NCI-H446 treated with DMSO at 0.1 percent for 48 hours (cell line): ENCODE measurements at regions not wholly inside any gene's neighbourhood (a gene's known extent, or its start where the extent isn't known, plus 50 kb on each side); places are given as distances from the start of the nearest gene placed in this dataset.
"Not testable (repeated sequence)": the region's sequence is repeated elsewhere in the genome, so short reads cannot be mapped to it uniquely, and the experiment has no call there.

Source experiments
- DNase-seq: peaks from one replicate; lab custom pipeline; 2025; lab: John Stamatoyannopoulos, UW

DNA sequence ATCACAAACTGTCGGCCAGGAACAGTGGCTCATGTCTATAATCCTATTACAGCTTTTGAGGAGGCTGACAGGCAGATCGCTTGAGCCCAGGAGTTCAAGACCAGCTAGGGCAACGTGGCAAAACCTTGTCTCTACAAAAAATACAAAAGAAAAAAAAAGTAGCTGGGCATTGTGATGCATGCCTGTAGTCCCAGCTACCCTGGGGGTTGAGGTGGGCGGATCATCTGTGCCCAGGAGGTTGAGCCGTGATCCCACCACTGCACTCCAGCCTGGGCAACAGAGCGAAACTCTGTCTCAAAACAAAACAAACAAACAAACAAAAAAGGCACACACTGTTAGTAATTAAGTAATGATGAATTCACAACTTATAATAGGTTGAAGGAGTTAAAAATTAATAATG, 441.5 kb upstream of the PCDH15 start:
- DNase-seq, result no peak

DNA sequence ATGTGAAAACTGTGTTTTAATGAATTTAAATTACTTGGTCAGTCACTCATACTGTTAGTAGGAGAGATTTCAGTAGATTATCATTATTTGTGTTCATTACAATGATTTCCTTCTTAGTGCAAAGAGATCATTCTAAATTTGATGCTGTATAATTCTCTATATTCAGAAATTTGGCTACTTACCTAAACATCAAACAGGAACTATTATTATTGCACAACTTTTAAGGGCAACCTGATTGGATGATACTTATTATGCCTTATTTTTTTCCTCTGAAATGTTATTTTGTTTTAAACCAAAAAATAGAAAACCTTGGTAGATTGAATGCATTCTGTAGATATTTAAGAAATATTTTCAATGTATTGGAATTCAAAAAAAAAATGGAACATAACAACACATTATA, 436.4 kb upstream of the PCDH15 start:
- no peak for DNase-seq

DNA sequence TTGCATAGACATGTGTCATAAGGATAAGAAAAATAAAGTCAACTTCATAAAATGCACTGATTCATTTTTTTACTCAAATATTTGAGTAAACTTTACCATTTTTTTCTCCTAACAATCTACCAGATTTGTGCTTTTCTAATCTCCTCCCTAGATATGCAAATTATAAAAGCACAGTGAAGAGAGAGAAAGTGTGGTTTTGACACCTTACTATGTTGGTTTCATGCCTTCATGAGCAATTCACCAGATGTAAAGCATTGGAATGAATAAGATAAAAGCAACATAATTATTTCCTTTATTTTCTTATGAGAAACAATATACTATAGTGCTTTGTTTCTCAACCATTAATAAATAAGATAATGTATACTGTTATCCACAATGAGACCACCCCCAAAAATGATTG, 432.5 kb upstream of the PCDH15 start:
- DNase-seq, result no peak

DNA sequence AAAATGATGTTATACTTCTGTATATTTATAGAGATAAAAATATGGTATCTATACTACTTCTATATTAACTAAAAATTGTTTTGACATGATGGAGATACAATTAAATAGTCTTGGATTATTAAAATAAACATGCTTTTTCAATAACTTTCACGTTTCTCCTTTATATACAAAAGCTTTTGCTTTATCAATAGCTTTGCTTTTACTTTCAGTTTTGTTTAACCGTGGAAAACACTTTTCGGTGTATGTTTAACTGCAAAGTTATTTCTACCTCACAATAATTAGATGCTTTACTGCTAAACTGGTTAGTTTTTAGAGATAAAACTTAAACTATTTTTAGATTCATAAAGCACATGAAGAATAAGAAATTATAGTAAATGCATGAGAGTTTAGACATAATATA, 432.1 kb upstream of the PCDH15 start:
- no peak for DNase-seq

DNA sequence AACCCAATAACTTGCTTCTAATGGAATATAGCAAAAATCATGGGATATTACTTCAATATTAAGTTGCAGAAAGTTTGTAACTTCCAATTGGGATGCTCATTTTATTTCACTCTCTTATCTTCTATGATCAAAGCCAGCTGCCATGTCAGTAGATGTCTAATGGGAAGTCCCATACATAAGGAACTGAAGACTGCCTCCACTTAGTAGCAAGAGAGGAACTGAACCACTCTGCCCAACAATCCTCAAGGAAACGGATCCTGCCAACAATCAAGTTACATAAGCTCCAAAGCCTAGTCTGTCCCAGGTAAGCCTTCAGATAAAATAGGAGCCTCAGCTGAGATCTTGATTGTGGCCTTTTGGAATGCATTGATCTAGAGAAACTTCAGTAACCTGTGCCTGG, 431.5 kb upstream of the PCDH15 start:
- DNase-seq, result no peak

DNA sequence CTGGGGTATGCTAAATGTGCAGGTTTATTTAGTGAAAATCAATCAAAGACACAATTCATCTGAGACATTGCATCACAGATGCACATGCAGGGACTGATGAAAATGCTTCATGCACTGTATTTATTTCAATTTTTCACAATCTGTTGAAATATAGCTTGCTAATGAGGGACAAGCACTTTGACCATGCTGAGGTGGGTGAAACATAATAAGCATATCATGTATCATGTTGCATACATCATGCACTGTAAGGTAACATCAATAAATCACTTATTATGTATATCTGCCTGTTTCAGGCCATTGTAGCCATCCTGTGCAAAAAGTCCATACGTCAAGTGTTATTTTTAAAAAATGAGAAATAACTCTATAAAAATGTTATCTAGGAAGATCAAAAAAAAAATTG, 426.9 kb upstream of the PCDH15 start:
- DNase-seq, result no peak

DNA sequence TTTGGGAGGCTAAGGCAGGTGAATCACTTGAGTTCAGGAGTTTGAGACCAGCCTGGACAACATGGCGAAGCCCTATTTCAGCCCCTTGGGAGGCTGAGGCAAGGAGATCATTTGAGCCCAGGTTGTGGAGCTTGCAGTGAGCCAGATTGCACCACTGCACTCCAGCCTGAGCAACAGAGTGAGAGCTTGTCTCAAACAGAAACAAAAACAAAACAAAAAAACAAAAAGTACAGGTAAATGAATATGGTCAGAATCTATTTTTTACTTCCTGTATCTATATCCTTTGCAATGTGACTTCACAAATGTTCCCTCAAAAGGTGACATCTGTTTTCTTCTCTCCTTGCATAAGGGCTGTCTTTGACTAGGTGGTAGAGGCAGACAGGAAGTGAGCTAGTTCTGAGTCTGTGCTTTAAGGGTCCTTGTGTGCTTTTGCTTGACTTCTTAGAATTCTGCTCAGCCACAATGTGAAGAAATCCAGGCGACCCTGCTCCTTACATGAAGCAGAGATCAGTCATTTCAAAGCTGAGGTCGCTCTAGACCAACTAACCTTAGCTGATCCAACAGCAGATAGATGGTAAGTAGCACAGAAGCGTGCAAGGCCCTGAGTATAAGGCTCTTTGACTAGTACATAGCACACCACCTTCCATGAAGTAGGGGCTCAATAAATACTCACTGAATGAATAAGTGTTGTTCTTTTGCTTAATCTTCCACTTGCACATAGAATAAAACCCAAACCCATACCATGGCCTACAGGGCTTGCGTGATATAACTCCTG, 423.2 kb upstream of the PCDH15 start:
- DNase-seq, result no peak

DNA sequence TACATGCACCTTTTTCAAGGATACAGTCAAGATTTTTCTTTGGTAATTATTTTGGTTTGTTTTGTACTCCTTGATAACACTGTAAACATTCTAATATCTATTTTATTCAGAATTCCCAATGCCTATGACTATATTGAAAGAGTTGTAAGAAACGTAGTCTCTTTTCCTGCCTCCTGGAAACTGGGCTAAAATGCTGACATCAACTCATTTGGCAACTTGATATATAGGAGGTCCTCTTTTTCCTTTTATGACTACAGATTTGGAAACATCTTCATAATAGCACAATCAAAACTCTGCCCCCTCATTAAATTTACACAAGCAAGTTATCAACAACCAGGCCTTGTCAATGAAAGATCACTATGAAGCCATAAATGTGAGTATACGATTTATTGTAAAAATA, 422.3 kb upstream of the PCDH15 start:
- no peak for DNase-seq

DNA sequence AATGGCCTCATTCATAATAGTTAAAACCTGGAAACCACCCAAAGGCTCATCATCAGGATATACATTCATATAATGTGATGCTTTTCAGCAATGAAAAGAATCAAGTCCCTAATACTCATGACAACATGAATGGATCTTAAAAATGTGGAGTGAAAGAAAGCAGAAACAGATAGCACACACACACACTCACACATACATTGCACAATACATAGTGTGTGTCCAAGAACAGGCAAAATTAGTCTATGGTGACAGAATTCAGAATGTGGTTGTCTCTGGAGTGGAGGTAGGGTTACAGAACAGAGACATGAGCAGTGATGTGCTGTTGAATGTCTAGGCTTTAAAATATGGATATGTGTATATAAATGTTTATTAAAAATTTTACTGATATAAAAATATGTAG, 419.9 kb upstream of the PCDH15 start:
- DNase-seq, result no peak

DNA sequence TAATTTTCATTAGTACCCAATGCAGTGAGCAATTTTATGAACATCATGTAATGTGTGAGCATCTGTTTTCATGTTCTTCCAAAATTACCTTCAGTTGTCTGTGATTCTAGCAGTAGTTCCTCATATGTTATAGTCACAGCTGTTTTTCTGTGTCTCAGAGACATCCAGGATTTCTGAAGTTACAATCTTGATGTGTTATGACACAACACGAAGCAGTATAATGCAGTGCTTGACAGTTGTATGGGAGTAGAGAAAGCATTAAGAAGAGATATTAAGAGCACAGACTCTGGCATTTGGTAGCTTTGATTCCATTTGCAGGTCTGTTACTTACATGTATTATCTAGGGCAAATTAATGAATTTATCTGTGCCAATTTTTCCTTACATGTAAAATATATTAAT, 414.7 kb upstream of the PCDH15 start:
- DNase-seq, result no peak

DNA sequence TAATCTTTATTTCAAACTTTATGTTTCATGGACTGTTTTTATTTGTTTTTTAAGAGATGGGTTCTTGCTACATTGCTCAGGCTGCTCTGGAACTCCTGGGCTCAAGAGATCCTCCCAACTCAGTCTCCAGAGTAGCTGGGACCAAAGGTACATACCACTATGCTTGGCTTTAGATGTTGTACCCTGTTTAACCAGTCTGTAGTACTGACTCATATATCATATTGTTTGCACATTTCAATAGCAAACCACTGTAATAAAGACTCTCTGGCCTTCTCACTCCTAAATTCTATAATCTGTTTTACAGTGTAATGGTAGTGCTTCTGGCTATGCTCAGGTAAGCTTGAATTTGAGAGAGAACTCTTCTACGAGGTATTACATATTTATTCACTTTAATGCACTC, 413.6 kb upstream of the PCDH15 start:
- no peak for DNase-seq

DNA sequence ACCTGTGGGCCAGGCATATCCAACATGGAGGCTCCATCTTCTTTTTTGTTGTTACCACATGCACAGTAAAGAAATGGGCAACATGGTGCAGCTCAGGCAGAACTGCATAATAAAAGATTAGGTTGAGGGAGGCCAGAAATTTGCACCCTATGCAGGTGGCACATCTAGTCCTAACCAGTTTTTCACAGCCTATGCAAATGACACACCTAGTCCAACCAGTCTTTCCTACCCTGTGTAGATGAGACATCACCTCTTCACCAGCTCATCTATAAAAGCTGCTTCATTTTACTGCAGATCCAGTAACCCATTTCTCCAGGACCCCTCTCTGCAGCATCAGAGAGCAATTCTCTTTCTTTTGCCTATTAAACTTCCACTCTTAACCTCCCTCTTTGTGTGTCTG, 411.0 kb upstream of the PCDH15 start:
- no peak for DNase-seq

DNA sequence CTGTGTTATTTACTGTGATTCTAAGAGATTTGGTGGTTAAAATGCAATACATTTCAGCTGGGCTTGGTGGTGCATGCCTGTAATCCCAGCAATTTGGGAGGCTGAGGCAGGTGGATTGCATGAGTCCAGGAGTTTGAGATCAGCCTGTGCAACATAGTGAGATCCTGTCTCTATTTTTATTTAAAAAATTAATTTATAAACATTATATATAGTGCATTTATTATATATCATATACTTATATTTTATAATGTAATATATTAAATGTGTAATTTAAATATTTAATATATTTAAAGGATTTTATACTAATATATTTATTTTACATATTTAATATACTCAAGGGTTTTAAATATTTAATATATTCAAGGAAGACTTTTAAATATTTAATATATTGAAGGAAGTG, 402.8 kb upstream of the PCDH15 start:
- no peak for DNase-seq

DNA sequence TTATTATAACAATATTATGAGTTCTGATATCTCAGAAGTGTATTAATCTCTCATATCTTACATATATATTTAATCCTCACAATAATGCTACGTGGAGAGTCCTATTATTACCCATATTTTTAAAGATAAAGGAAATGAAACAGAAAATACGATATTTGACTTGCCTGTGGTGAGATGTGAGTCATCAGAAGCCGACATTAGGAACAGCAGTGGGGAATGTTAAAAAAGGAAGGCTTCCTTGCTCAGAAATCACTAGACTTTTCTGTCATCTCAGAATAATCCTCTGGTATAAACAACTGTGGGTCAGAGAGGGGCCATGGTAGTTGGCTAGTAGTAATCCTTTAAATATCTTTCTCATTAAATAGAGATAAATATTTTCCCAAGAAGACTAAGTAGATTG, 402.3 kb upstream of the PCDH15 start:
- DNase-seq, result no peak

DNA sequence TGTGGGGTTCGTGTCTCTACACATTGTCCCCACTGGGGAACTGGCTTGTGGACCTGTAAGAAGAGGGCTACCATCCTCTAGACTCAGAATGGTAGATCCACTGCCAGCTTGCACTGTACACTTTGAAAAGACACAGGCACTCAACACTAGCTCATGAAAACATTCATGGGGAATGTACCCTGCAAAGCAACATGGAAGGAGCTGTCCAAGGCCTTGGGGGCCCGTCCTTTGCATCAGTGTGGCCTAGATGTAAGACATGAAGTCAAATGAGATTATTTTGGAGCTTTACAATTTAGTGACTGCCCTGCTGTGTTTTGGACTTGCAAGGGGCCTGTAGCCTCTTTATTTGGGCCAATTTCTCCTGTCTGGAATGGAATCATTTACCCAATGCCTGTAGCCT, 399.0 kb upstream of the PCDH15 start:
- no peak for DNase-seq

DNA sequence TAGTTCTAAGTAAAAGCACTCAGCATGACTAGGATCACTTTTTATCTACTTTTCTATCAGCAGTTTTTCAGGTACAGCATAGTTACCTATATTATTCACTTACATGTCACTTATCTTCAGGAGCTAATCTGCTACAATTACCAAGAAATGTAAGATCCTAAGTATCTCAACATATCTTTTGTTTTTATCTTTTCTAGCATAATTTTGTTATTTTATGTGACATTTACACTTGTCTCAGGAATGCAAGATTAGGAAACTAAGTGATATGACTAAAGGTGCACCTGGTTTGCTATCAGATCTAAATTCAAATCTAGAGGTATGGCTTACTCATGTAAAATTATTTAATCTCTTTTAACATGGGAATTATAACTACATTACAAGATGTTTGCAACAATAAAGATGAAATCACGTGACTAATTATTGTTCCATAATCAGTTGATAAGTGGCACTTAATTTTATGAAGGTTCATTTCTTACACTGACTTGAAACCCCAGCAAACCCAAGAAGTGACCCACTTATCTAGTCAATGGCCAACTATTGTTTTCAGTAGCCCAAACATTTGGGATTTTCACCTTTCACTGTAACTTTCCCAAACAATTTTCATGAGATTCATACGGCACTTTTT, 390.3 kb upstream of the PCDH15 start:
- no peak for DNase-seq

DNA sequence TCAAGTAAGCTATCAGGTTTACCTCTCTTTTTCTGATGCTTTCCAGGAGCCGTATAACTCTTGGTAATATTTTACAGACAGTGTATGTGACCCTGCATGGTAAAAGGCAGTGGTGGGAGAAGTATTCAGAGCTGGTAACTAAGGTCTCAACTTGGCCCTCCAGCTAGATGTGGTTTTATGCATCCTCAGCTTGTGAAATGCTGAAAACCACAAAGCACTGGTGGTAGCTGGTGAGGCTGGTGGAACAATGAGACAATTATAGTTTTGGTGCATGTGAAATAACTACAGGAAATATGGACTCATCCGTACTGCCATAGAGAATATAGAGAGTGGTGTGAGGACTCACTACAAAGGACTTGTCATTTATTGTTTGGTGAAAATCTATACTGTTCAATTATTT, 383.0 kb upstream of the PCDH15 start:
- DNase-seq, result no peak

DNA sequence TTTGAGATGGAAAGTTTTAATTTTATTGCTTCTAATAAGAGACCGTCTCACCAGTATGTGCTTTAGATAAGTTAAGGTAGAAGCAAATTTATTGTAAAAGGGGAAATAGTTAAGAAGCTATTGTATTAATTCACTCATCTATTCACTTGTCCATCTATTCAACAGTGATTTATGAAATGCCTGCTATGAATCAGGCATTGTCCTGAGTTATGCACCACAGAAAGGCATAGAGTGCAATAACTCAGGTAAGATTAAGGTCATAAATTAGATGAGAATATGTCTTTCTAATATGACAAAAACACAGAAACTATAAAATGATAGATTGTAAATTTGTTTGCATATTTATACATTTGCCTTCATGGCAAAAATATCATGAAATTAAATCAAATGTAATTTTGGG, 379.3 kb upstream of the PCDH15 start:
- no peak for DNase-seq

DNA sequence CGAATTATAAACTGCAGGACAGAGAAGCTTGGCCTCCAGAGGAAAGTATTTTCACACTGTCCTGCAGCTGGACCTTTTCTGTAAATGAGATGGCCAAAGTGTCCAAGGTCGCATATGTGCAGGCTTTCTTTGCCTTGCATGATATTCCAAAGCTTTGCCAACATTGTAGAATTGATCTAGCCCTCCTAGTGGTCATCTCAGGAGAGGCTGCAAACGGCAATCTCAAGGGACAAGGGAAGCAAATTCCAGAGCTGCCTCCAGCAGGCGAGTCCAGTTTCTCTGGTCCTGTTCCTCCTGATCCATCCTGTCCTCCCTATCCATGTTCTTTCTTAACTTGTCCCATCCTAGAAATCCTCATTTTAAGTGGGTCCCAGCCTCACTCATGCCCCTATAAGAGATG, 373.4 kb upstream of the PCDH15 start:
- DNase-seq, result no peak

DNA sequence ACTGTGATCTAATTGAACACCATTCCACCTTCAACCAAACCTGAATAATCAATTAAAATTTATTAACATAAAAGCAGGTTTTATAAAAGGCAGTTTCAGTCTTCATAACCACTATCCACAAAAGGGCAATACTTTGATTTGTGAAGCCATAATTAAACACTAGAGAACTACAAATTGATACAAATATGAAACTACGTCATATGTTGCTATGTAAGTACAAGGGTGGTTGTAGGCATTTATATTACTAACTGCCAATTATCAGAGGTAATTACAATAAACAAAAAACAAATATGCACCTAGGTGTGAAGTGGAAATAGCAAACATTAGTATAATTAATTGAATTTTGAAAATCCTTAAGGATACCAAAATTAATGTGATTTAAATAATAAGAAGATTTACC, 368.5 kb upstream of the PCDH15 start:
- no peak for DNase-seq

DNA sequence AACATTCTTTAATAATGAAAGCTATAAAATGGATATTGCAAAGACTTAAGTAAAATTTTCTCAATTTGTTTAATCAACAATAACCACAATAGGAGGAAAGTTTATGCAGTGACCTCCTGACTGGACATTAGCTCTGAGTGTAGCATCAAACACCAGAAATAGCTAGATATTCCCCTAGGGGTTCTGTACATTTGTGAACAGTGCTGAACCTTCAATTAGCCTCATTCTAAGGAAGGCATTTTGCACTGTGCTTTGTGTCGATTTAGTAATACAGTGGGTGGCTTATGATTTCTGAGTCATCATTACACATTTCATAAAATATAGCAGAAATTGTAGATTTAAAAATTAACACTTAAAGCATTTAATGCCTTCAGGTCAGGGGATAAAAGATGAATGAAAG, 367.3 kb upstream of the PCDH15 start:
- DNase-seq, result no peak

DNA sequence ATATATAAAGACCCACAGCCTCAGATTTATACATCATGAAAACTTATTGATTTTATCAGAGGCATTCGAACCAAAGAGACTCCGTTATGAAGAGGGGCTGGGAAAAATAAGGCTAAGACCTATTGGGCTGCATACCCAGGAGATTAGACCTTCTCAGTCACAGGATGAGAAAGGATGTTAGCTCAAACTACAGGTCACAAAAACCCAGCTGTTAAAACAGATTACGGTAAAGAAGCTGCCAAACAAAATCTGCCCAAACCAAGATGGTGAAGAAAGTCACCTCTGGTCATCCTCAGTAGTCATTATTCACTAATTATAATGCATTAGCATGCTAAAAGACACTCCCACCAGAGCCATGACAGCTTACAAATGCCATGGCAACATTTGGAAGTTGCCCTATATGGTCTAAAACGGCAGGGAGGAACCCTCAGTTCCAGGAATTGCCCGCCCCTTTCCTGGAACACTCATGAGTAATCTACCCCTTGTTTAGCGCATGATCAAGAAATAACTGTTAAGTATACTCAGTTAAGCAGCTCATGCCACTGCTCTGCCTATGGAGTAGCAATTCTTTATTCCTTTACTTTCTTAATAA, 362.5 kb upstream of the PCDH15 start:
- DNase-seq, result no peak

DNA sequence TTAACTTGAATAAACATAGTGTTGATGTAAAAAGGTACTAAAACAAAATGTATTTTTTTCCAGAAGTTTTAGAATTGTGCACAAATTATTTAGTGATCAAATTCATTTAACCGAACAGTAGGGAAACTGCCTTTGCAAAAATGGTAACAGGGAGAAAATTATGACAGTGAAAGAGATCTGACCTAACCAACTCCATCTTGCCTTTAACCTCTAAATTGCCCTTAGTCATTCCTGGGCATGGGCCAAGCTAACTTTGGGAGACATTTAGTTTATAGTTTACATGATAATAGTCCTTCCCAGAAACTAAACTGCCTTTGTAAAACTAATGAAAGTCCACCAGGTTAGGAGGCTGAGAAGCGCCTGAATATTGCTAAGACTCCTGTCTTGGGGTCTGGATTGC, 361.3 kb upstream of the PCDH15 start:
- DNase-seq, result not testable (repeated sequence)
